H9 (cell line): ENCODE measurements at regions not wholly inside any gene's neighbourhood (a gene's known extent, or its start where the extent isn't known, plus 50 kb on each side); places are given as distances from the start of the nearest gene placed in this dataset.

Source experiments
- DNase-seq: peaks from one replicate; pipeline ENCODE4 v3.0.0-alpha.2; 2017
- H2AFZ ChIP-seq: one replicate; pipeline ENCODE4 v1.6.1; 2013; ENCODE audit warnings: mild to moderate bottlenecking, low read length, control low read depth, moderate library complexity
- H2AK5ac ChIP-seq: 2 replicates; pipeline ENCODE4 v1.6.1; 2013; ENCODE audit warnings: low read length, control low read depth, mixed read lengths; ENCODE audit not compliant: insufficient read length
- H2BK120ac ChIP-seq: one replicate; pipeline ENCODE4 v1.6.1; 2013; ENCODE audit warnings: low read depth, mild to moderate bottlenecking, low read length, control low read depth, inconsistent platforms; ENCODE audit not compliant: poor library complexity, severe bottlenecking
- H2BK12ac ChIP-seq: 2 replicates; pipeline ENCODE4 v1.6.1; 2013; ENCODE audit warnings: low read length, control low read depth, mixed read lengths, low read depth; ENCODE audit not compliant: insufficient read length
- H2BK15ac ChIP-seq: 2 replicates; pipeline ENCODE4 v1.6.1; 2013; ENCODE audit warnings: low read depth, low read length, control low read depth
- H2BK20ac ChIP-seq: one replicate; pipeline ENCODE4 v1.6.1; 2013; ENCODE audit warnings: low read depth, mild to moderate bottlenecking, low read length, control low read depth, inconsistent platforms; ENCODE audit not compliant: poor library complexity, severe bottlenecking
- H2BK5ac ChIP-seq: 2 replicates; pipeline ENCODE4 v1.6.1; 2013; ENCODE audit warnings: low read length, control low read depth, mixed read lengths; ENCODE audit not compliant: insufficient read length
- H3K14ac ChIP-seq: 2 replicates; pipeline ENCODE4 v1.6.1; 2013; ENCODE audit warnings: low read length, control low read depth; ENCODE audit not compliant: insufficient read depth
- H3K18ac ChIP-seq: 2 replicates; pipeline ENCODE4 v1.6.1; 2013; ENCODE audit warnings: low read depth, mild to moderate bottlenecking, mixed read lengths, low read length, control low read depth; ENCODE audit not compliant: insufficient read length
- H3K23ac ChIP-seq: 2 replicates; pipeline ENCODE4 v1.6.1; 2013; ENCODE audit warnings: low read length, control low read depth, mixed read lengths, low read depth; ENCODE audit not compliant: insufficient read length
- H3K23me2 ChIP-seq: 2 replicates; pipeline ENCODE4 v1.6.1; 2013; ENCODE audit warnings: low read depth, mild to moderate bottlenecking, mixed read lengths, low read length, control low read depth; ENCODE audit not compliant: insufficient read length, poor library complexity, severe bottlenecking
- H3K27ac ChIP-seq: 2 replicates; pipeline ENCODE4 v1.5.1; 2013; ENCODE audit warnings: low read length, control low read depth, mixed read lengths, low read depth; ENCODE audit not compliant: insufficient read length
- H3K27me3 ChIP-seq: 2 replicates; pipeline ENCODE4 v1.6.1; 2013; ENCODE audit warnings: low read length, control low read depth, inconsistent platforms; ENCODE audit not compliant: insufficient read depth
- H3K4ac ChIP-seq: 2 replicates; pipeline ENCODE4 v1.6.1; 2013; ENCODE audit warnings: low read depth, mild to moderate bottlenecking, control low read depth, inconsistent platforms, low read length, moderate library complexity
- H3K4me1 ChIP-seq: 2 replicates; pipeline ENCODE4 v1.6.1; 2013; ENCODE audit warnings: low read length, control low read depth, inconsistent platforms; ENCODE audit not compliant: insufficient read depth
- H3K4me2 ChIP-seq: 2 replicates; pipeline ENCODE4 v1.6.1; 2013; ENCODE audit warnings: low read length, control low read depth, mixed read lengths; ENCODE audit not compliant: insufficient read length, insufficient read depth
- H3K56ac ChIP-seq: 2 replicates; pipeline ENCODE4 v1.6.1; 2013; ENCODE audit warnings: low read depth, mild to moderate bottlenecking, mixed read lengths, low read length, control low read depth; ENCODE audit not compliant: insufficient read length
- H3K79me1 ChIP-seq: 2 replicates; pipeline ENCODE4 v1.6.1; 2013; ENCODE audit warnings: low read depth, mild to moderate bottlenecking, moderate library complexity, low read length, control low read depth, inconsistent platforms; ENCODE audit not compliant: insufficient read depth, poor library complexity, severe bottlenecking
- H3K79me2 ChIP-seq: 2 replicates; pipeline ENCODE4 v1.6.1; 2013; ENCODE audit warnings: low read length, control low read depth, inconsistent platforms; ENCODE audit not compliant: insufficient read depth
- H3K9ac ChIP-seq: 2 replicates; pipeline ENCODE4 v1.6.1; 2013; ENCODE audit warnings: low read length, control low read depth, mixed read lengths; ENCODE audit not compliant: insufficient read length; ENCODE audit errors: extremely low read depth
- H3K9me3 ChIP-seq: one replicate; pipeline ENCODE4 v1.6.1; 2013; ENCODE audit warnings: low read depth, low read length, inconsistent platforms; ENCODE audit not compliant: control insufficient read depth
- H3T11ph ChIP-seq: one replicate; pipeline ENCODE4 v1.6.1; 2013; ENCODE audit warnings: mild to moderate bottlenecking, low read length, control low read depth, inconsistent platforms
- H4K20me1 ChIP-seq: one replicate; pipeline ENCODE4 v1.6.1; 2013; ENCODE audit not compliant: control insufficient read depth, insufficient read length, insufficient read depth
- H4K5ac ChIP-seq: 2 replicates; pipeline ENCODE4 v1.6.1; 2013; ENCODE audit warnings: low read depth, mild to moderate bottlenecking, mixed read lengths, low read length, control low read depth; ENCODE audit not compliant: insufficient read length
- H4K8ac ChIP-seq: replicated peaks from 2 replicates; pipeline ENCODE4 v1.6.1; 2013; ENCODE audit warnings: low read length, control low read depth, mixed read lengths, low read depth; ENCODE audit not compliant: insufficient read length
- H4K91ac ChIP-seq: 2 replicates; pipeline ENCODE4 v1.6.1; 2013; ENCODE audit warnings: low read depth, mild to moderate bottlenecking, moderate library complexity, mixed read lengths, low read length, control low read depth; ENCODE audit not compliant: insufficient read length
- H3K27ac Mint-ChIP-seq, 3 experiments: 2 replicates in 2 of 3; 3 replicates in 1 of 3; pipeline ENCODE4 v1.8.0; 2020 to 2021; ENCODE audit warnings: mixed read lengths in 3 of 3, mild to moderate bottlenecking in 1 of 3, moderate library complexity in 1 of 3
- H3K27me3 Mint-ChIP-seq: 2 replicates; pipeline ENCODE4 v1.8.0; 2021; ENCODE audit warnings: low read depth, mild to moderate bottlenecking, moderate library complexity, mixed read lengths
- H3K36me3 Mint-ChIP-seq, 3 experiments: 2 replicates in 2 of 3; 3 replicates in 1 of 3; pipeline ENCODE4 v1.8.0; 2020 to 2021; ENCODE audit warnings: low read depth in 3 of 3, mixed read lengths in 3 of 3; ENCODE audit not compliant: insufficient read depth in 1 of 3
- H3K4me1 Mint-ChIP-seq, 2 experiments: 2 replicates each; pipeline ENCODE4 v1.8.0; 2020; ENCODE audit warnings: mixed read lengths in 2 of 2
- H3K4me3 Mint-ChIP-seq, 2 experiments: 2 replicates in 1 of 2; 3 replicates in 1 of 2; pipeline ENCODE4 v1.8.0; 2020 to 2021; ENCODE audit warnings: mild to moderate bottlenecking in 2 of 2, mixed read lengths in 2 of 2, moderate library complexity in 1 of 2
- H3K9me3 Mint-ChIP-seq, 2 experiments: 2 replicates in 1 of 2; 3 replicates in 1 of 2; pipeline ENCODE4 v1.8.0; 2020; ENCODE audit warnings: mild to moderate bottlenecking in 2 of 2, mixed read lengths in 2 of 2, moderate library complexity in 1 of 2
- WGBS: extraction: QIAGEN DNeasy Blood & Tissue Kit; methylation state at CpG from one replicate; pipeline ENCODE4 v1.1.7; 2013; ENCODE audit warnings: missing lambda C conversion rate, low lambda C conversion rate, mixed read lengths; ENCODE audit not compliant: insufficient read length; ENCODE audit errors: extremely low coverage; 5-methylcytosine and 5-hydroxymethylcytosine counted together
- TF ChIP-seq, protein P1 (sequence below): fragments of 200-600 bp; sonication (generic); conservative IDR thresholded peaks from 3 replicates; pipeline ENCODE4 v1.8.0; 2021; ENCODE audit warnings: antibody characterized with exemption, mild to moderate bottlenecking

DNA sequence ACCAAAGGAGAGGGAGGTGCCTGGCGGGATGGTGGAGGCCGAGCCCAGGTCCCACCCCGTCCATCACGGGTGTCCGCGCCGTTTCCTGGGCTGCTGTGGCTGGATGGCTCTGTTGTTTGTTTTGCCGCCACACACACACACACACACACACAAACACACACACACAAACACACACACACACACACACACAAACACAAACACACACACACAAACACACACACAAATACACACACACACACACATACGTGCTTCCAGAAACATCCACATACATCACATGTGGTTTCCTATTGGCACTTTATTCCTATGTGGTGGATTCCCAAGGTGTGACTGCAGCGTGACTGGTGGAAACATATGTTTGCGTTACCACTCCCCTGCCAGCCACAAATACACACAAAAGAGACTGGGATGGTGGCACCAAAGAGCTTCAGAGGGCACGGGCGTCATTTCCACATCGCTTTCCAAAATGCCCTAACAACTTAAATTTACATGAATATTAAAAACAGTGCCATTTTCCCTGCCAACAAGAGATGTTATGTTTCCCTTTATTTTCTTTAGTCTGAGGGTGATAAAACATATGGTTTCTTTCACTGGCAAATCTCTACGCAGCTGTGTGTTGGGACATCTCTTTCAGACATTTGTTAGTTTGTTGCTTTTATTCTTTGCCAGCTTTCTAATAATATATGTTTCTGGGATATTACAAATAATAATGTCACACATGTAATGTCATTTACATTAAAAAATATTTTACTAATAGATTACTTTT is 356.8 kb downstream of the BRD1 start:
- Histone ChIP-seq H3K27ac (no peak overlapping the region), H2BK120ac (no peak overlapping the region), H3K27me3 (no peaks in the 10 kb centered on the region), H4K8ac (no peak overlapping the region), H3K23me2 (no peaks in the 10 kb centered on the region), H3K9me3 (no peaks in the 10 kb centered on the region), H3T11ph (no peak overlapping the region), H3K56ac (no peak overlapping the region), H2AK5ac (no peak overlapping the region), H3K18ac (no peak overlapping the region), H3K79me1 (no peaks in the 10 kb centered on the region), H2BK20ac (no peak overlapping the region), H4K91ac (no peak overlapping the region), H2BK5ac (no peak overlapping the region), H3K79me2 (no peaks in the 10 kb centered on the region), H4K5ac (no peak overlapping the region), H3K4me1 (no peaks in the 10 kb centered on the region), H3K14ac (no peak overlapping the region; the same call in 1 of the 2 replicates), H2BK15ac (no peak overlapping the region), H3K4me2 (no peak overlapping the region), H3K9ac (no peak overlapping the region), H4K20me1 (no peaks in the 10 kb centered on the region), H3K23ac (no peak overlapping the region), H2AFZ (no peak overlapping the region), H3K4ac (no peak overlapping the region), H2BK12ac (no peak overlapping the region)
- Mint-ChIP-seq H3K27ac (no peak overlapping the region), H3K4me3 (no peak overlapping the region), H3K27me3 (peaks cover 17% of the 10 kb centered on the region), H3K36me3 (no peaks in the 10 kb centered on the region), H3K4me1 (peaks cover 19 to 26% of the 10 kb centered on the region in 2 experiments), H3K9me3 (no peaks in the 10 kb centered on the region; a peak in 1 of 5 replicates)
- WGBS: no CpG with 5 or more reads among the region's 15 CpGs
- TF ChIP-seq, protein P1, sequence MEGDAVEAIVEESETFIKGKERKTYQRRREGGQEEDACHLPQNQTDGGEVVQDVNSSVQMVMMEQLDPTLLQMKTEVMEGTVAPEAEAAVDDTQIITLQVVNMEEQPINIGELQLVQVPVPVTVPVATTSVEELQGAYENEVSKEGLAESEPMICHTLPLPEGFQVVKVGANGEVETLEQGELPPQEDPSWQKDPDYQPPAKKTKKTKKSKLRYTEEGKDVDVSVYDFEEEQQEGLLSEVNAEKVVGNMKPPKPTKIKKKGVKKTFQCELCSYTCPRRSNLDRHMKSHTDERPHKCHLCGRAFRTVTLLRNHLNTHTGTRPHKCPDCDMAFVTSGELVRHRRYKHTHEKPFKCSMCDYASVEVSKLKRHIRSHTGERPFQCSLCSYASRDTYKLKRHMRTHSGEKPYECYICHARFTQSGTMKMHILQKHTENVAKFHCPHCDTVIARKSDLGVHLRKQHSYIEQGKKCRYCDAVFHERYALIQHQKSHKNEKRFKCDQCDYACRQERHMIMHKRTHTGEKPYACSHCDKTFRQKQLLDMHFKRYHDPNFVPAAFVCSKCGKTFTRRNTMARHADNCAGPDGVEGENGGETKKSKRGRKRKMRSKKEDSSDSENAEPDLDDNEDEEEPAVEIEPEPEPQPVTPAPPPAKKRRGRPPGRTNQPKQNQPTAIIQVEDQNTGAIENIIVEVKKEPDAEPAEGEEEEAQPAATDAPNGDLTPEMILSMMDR: no peak
- DNase-seq: no peak
